HG03565 (cell line): ENCODE measurements at regions not wholly inside any gene's neighbourhood (a gene's known extent, or its start where the extent isn't known, plus 50 kb on each side); places are given as distances from the start of the nearest gene placed in this dataset.

Experiments used
- ATAC-seq: cut with Tn5 transposase; IDR thresholded peaks from one replicate; pipeline ENCODE4 v1.9.1; 2021; ENCODE audit warnings: mild to moderate bottlenecking, moderate library complexity; ENCODE audit not compliant: unreplicated experiment

DNA sequence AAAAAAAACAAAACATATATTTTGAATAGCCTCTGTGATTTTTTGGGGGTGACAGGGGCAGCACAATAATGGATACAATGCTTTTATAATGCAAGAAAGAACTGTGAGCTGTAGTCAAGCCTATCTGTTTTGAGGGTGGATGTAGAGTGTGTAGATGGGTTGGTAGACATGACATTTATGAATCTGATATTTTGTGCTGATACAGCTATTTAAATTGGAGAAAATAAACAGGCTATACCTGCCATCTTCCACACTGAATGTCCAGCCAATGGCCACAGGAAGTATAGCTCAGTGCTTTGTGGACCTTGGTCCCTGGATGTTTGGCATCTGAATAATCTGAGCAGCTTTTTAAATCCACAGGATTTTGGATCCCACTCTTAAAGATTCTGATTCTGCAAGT, 175.0 kb downstream of the NEDD1 start:
- ATAC-seq, result no peak

DNA sequence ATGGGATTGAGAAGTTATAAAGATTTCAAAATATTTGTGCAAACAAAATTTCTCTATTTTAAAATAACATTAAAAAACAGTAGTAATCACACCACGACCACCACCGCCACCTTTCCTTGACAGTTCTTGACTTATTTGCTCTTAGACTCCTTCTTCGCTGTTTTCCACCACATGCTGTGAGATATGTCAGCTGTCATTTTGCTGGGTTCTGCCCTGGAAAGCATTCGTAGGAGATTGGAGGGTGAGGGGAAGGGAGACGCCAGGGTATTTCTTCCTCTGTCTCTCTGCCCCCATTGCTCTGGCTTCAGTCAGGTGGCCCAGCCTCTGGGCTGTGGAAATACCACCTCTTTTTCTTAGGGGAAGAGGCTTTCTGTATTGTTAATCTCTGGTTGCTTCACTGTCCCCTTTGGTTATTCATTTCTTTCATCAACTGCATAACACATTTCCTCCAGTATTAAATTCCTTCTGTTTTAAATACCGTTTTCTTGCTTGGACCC, 186.2 kb downstream of the NEDD1 start:
- ATAC-seq, result no peak

DNA sequence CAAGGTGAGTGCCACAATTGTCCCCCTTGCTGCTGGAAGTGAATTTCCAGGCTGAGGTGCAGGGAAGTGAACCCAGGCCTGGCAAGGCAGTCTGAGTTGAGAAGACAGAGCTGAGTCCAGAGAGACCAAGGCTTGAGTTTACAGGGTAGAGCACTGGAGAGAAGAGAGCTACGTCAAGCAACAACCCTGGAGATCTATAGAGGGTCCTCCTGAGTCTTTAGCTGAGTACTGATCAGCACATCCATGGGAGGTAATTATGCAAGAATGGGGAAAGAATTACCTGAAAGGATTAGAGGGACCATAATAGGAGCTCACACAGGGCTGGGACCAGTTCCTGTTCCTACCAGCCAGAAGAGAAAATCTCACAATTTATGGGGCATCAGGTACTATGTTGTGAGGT, 190.7 kb downstream of the NEDD1 start:
- ATAC-seq, result no peak

DNA sequence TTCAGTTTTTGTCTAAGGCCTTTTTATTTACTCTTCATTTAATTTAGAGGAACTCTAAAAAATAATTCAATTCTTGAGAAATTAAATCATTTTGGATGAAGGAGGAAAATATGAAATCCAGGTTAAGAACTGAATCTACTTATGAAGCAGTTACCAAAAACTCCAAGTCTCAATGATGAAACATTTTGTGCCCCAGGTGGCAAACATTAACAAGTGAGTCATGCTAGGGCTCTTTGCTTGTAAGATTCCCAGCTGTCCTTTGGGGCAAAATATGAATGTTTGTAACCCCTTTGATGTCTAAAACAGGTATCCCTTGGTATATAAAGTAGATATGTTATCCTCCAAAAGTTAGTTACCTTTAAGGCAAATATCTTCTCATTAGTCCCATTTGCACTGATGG, 202.4 kb downstream of the NEDD1 start:
- no peak for ATAC-seq

DNA sequence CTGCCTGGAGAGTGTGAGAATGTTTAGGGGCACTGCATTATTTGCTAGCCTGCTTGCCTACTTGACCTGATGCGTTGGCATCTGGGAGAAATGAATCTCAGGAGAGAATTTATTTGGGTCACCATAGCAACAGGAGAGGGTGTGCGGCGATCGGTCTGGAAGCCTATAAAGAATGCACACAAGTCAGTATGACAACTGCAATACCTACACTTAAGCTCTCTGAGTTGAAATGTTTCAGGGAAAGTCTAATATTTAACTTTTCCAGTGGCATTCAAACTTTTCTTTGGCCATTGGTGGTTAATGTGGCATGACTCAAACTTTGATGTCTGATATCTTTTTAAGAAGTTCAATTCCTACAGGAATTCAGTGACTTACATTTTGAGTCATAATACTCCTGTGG, 205.1 kb downstream of the NEDD1 start:
- ATAC-seq, result no peak

DNA sequence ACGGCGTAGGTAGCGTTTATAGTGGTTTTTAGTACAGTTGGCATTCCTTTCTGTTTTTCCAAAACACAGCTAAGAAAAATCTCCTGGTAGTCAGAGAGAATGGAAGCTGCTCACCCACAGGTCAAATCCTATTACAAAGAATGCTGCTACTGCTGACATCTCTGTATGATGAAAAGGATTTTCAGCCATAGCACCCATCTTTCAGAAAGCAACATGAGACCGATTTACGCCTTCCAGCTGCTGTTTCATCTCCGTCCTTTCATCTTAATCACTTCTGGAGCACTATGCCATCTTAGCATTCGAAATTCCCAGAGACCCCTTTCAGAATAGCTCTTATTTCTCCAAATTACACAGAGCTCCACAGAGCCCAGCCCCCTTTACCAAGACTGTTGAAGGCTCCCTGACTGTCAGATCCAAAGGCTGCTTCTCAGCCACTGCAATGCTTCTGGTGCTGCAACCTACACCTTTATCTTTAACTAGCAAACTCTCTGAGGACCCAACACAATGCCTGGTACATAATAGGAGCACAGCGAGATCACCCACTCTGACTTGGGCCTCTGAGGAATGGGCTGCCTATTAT, 211.8 kb downstream of the NEDD1 start:
- no peak for ATAC-seq

DNA sequence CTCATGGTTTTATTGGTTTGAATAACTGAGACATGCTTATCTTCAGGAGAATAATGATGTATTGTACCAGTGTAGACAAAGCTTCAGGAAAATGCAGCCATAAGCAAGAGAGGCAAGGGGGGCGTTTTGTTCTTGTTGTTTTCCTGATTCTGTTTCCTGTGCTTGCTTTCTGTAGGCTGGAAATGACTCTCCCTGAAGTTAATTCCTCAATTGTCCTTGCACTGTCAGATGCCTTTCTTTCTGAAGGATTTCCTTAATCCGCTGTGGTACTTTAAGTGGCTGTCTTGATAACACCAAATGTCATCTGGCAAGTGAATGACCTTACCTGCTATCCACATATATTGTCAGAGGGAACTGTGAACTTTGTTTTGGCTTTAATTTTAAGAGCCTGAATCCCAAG, 220.0 kb downstream of the NEDD1 start:
- no peak for ATAC-seq

DNA sequence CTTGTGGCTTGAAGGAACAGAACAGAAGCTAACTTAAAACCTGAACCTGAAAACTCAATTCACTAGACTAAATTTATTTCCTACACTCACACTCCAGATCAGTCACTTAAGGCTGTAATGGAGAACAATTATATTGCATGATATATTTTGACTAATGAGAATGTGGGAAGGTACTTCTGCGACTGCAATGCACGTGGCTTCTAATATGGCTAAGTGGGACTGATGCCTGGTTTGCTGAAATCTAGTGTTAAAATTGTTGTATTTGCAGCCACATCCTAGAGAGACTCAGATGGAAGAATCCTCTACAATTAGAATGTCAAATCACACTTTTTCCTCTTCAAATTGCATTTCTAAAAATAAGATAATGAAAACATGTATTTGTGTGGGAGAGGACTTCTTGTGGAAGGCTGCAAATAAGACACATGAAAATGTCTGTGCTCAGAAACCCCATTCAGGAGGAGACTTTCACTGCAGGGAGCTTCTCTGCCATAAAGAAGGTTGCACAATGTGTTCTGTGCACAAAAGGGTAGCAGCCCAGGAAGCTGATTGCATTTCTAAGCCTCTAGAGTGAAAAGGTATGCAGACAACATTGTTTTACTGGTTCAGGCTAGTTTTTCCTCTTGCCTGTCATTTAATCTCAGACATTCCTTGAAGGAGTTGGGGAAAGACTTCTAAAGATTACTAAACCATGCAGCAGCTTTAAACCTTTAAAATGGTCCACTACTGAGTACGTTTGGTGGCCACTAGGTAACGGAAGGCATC, 224.3 kb downstream of the NEDD1 start:
- ATAC-seq, result no peak

DNA sequence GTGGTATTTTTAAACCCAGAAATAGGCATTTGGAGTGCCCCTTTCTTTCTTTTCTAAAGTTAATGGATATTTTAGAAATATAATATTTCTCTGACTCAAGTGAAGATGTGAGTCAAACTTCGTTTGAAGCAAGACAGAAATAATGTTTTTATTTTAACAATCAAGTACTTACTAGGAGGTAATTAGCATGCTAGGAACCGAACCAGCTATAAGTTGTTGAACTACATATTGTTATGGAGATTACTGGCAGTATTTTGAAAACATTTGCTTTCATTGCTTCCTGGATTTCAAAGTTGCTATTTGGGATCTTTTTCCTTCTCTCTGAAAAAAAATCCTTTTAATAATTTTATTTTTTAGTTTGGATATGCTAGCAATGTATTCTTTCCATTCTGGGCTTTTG, 225.2 kb downstream of the NEDD1 start:
- ATAC-seq, result no peak

DNA sequence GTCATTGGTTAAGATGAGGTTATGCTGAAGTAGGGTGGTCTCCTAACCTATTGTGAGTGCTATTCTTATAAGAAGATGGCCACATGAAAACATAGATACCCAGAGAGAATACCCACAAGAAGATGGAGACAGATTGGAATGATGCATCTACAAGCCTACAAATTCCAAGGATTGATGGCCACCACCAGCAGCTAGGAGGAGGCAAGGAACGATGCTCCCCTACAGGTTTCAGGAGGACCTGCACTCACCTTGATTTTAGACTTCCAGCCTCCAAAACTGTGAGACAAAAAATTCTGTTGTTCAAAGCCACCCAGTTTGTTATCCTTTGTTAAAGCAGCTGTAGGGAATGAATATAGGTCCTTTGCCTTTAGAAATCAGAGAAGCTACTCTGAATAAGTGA, 227.4 kb downstream of the NEDD1 start:
- no peak for ATAC-seq

DNA sequence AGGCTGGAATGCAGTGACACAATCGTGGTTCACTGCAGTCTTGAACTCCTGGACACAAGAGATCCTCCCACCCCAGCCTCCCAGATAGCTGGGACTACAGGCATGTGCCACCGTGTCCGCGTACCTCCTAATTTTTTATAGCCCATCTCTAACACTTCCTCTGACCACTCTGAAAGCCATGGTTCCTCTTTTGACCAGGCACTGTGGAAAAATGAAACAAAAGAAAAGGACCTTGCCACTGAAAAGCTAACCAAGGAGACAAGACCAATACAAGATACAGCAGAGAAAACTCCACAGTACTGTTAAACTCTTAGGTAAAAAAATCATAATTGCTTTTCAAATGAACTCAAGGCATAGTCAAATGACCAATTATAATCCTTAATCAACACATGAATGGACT, 233.3 kb downstream of the NEDD1 start:
- ATAC-seq, result no peak

DNA sequence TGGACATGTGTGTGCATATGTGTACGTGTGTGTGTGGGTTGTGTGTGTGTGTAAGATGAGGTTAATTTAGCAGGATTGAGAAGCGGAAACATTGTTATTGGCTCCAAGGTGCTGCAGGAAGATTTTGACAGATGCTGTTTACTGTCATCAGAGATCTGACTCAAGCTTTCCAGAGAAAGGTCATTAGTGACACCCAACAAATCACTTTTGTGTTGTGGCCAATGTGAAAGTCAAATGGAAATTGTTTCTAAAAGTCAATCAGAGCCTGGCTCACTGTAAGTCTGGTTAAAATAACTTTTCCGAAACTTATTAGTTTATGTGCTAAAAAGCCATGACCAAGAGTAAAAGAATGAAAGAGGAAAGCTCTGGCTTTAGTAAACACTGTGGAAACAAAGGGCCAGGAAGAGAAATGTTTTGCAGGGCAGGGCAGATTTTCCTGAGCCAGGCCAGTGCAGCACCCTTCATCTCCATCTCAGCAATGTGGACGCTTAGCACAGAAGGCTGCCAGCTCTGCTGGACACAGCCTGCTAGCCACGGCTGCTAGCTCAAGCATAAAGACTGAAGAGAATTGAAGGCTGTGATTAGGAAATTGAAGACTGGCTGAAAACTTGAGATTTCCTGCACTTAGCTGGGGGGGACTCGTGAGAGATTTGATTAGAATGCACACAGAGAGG, 235.8 kb downstream of the NEDD1 start:
- ATAC-seq, result no peak

DNA sequence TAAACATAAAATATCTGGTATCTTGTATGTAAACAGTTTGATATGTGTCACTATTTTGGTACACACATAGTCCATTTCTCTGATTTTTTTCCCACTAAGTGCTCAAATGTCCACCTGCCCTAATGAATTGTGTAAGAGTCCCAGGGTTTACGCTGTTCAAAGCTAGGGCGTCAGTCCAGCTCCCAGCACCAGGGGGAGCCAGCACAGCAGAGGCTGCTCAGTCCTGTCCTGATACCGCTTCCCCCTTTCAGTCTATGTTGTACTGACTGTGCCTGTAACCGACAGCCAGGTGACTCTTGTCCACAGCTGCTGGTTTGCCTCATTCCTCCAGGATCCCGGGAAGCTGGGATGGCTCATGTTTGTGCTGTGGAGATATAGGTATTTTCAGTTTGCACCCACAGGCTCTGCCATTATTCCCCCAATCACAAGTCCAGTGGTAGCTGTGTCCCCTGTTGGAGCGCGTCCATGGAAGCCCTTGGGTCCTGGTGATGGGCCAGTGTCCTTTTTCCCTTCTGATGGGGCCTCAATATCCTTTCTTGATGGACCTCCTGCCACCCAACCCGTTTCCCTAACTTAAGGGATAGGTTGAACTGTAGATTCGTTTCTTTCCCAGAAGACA, 242.0 kb downstream of the NEDD1 start:
- ATAC-seq, result peak; percentile 99

DNA sequence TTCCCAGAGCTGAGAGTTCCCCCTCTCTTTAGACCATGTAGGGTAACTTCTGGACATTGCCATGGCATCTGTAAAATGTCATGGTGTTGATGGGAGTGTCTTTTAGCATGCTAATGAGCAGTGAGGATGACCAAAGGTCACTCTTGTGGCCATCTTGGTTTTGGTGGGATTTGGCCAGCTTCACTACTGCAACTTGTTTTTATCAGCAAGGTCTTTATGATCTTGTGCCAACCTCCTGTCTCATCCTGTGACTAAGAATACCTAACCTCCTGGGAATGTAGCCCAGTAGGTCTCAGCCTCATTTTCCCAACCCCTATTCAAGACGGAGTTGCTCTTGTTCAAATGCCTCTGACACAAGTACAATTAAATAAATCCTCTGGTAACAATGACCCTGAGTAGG, 244.4 kb downstream of the NEDD1 start:
- no peak for ATAC-seq

DNA sequence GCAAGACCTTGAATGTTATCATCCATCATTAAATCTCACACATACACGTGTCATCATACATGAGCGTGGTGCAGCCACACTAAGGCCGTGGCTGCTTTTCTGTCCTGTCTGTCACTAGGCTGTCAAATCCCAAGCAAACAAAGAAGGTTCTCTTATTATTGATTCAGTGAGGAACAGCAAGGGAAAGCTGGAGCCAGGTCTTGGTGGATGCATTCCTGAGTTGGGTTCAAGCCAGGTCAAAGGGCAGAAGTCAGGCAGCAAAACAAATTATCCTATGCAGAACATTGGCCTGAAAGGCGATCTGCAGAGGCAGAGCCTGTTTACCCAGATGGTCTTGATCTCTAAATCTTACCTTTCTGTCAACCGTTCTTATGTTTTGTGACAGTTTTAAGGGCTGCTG, 252.3 kb downstream of the NEDD1 start:
- ATAC-seq, result no peak

DNA sequence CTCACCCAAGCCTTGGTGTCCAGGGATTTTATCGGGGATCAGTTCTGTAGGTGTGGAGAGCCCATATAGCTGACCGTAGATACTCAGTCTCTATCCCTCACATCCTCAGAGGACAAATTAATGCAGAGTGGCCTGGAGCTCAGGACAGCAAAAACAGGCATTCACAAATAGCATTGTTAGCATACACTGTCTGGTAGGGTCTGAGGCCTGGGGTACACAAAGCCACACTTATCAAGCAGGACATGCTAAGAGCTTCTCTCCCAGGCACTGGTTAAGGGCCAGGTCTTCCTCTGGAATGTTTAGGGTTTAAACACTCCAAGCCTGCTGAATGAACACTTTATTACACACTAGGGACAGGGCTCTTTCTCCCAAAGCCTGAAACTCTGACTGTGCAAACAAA, 253.2 kb downstream of the NEDD1 start:
- no peak for ATAC-seq

DNA sequence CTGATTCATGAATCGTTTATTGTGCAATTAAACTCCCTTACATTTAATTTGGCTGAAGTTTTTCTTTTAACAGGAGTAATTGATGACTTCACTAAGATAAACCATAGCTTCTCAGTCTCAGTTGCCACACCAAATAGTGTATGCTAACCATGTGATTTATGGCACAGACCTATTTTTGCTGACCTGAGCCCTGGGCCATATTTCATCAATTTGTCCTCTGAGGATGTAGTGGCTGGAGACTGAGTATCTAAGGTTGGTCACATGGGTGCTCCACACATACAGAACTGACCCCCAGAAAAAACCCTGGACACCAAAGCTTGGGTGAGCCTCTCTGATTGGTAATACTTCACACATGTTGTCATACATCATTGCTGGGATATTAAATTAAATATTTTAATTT, 255.1 kb downstream of the NEDD1 start:
- ATAC-seq, result no peak

DNA sequence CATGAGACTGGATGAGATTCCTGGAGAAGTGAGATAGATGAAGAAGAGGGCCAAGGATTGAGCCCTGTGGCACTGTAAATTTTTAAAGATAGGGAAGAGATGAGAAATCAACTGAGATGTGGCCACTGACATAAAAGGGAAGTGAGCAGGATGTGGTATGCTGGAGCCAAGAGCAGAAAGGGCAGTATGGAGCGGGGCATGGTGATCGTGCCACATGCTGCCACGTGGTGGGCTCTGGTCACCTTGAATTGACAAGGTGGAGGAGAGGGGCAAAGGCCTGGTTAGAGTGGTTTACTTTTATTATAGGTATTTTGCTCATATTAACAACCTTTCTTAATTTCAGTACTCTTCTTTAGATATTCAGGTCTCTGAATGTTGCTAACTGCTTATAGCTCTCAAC, 257.9 kb downstream of the NEDD1 start:
- ATAC-seq, result no peak

DNA sequence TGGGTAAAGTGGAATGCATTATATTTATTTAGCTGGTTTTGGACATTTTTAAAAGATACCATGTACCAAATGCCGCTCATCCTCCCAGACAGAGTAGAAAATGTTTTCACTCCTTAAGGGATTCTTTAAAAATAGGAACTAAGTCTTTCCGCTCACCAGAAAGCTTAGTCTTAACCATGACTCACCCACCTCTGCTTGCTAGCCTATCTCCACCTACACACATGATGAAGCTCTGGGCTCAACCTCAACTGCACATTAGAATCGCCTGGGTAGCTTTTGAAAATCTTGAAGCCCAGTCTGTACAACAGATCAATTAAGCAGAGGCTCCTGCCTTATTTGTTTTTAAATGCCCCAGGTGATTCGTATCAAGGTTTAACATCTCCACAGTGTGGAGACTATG, 260.5 kb downstream of the NEDD1 start:
- no peak for ATAC-seq

DNA sequence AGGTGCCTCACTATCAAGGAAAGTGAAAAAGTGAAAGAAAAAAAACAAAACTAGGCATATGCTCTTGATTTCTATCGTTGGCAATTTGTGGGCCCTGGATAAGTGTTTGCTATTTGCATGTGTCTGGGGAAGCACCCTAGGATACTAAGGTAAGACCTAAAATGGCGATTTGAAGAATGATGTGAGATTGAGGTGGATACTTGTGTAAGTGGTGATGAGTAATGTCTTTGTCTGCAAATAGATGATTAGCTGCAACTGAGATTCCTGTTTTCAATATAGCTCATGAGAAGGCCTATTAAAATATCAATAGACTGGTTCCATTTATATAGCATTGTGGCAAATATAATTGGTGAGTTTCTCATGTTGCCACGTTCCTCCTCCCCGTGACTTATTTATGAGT, 261.7 kb downstream of the NEDD1 start:
- ATAC-seq, result no peak

DNA sequence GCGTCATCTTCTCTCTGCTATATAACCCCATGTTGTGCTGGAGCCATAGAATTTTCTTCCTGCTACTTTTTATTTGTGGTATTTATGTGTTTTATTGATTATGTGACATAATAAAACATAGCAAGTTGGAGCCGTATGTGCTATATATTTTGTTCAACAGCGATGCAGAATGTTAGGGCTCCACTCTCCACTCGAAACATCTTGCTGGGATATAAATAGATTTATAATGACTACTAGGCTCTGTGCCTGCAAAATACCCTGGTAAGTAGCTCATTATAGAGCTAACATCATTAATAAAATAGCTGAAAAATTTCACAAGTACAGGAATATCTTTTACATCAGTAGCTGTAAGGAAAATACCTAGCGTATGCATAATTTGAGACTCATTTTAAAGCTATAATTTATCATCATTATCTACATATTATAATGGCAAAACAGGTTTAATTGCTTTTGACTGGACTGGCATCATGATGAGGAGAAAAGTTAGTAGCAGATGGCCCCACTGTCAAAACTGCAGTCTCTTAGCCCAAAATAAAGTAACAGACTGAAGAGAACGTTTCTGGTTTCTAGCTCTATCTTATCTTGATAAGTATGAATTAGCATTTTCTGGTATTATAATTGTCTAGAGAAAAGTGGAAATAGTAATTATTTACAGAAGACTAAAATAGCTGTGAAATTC, 263.0 kb downstream of the NEDD1 start:
- ATAC-seq, result no peak
